HS-5 (cell line): ENCODE measurements at regions not wholly inside any gene's neighbourhood (a gene's known extent, or its start where the extent isn't known, plus 50 kb on each side); places are given as distances from the start of the nearest gene placed in this dataset.

Experiments used
- DNase-seq: peaks from one replicate; pipeline ENCODE4 v3.0.0-alpha.2; 2012; ENCODE audit warnings: low read depth

GRCh38 chr2:208545403-208546042, 138.9 kb downstream of the PTH2R start:
- no peak for DNase-seq

- no peak for DNase-seq
Observed at GRCh38 chr2:208546107-208546506, 139.5 kb downstream of the PTH2R start.

- DNase-seq = no peak
Observed at GRCh38 chr2:208546860-208547650, 140.5 kb downstream of the PTH2R start.

- DNase-seq = no peak
Observed at GRCh38 chr2:208548700-208549099, 142.1 kb downstream of the PTH2R start.

GRCh38 chr2:208549546-208550158, 143.1 kb downstream of the PTH2R start:
- no peak for DNase-seq

- DNase-seq = no peak
Observed at GRCh38 chr2:208552943-208553342, 146.4 kb downstream of the PTH2R start.

- DNase-seq = no peak
Observed at GRCh38 chr2:208556983-208557484, 150.4 kb downstream of the PTH2R start.

- no peak for DNase-seq
Observed at GRCh38 chr2:208565690-208566416, 159.3 kb downstream of the PTH2R start.

GRCh38 chr2:208568203-208568602, 161.6 kb downstream of the PTH2R start:
- no peak for DNase-seq

GRCh38 chr2:208570066-208570465, 163.5 kb downstream of the PTH2R start:
- DNase-seq = no peak

GRCh38 chr2:208570851-208571763, 164.5 kb downstream of the PTH2R start:
- no peak for DNase-seq

- no peak for DNase-seq
Observed at GRCh38 chr2:208571764-208572131, 165.2 kb downstream of the PTH2R start.

GRCh38 chr2:208573569-208573968, 167.0 kb downstream of the PTH2R start:
- no peak for DNase-seq

- no peak for DNase-seq
Observed at GRCh38 chr2:208579678-208580077, 173.1 kb downstream of the PTH2R start.

GRCh38 chr2:208584378-208584985, 177.9 kb downstream of the PTH2R start:
- DNase-seq = no peak

GRCh38 chr2:208586516-208586915, 179.9 kb downstream of the PTH2R start:
- DNase-seq = no peak

GRCh38 chr2:208594642-208595385, 188.2 kb downstream of the PTH2R start:
- DNase-seq = no peak

GRCh38 chr2:208595386-208596275, 189.0 kb downstream of the PTH2R start:
- DNase-seq = no peak

- no peak for DNase-seq
Observed at GRCh38 chr2:208607694-208608093, 201.1 kb downstream of the PTH2R start.
